IPS-NIHi11 (cell line): ENCODE measurements at regions not wholly inside any gene's neighbourhood (a gene's known extent, or its start where the extent isn't known, plus 50 kb on each side); places are given as distances from the start of the nearest gene placed in this dataset.

Experiments
- DNase-seq: peaks from one replicate; pipeline ENCODE4 v3.0.0; 2012; ENCODE audit warnings: mixed read lengths, low spot score

- no peak for DNase-seq
These were observed 177.4 kb upstream of the NECTIN1 start for GRCh38 chr11:119906376-119906775.

GRCh38 chr11:119905162-119905561 is 176.2 kb upstream of the NECTIN1 start:
- DNase-seq, result no peak

GRCh38 chr11:119904531-119905035 is 175.6 kb upstream of the NECTIN1 start:
- DNase-seq, result no peak

- DNase-seq, result no peak
These were observed 174.8 kb upstream of the NECTIN1 start for GRCh38 chr11:119903821-119904220.

GRCh38 chr11:119903389-119903788 is 174.4 kb upstream of the NECTIN1 start:
- DNase-seq, result no peak

GRCh38 chr11:119902656-119903231 is 173.7 kb upstream of the NECTIN1 start:
- no peak for DNase-seq

- DNase-seq, result no peak
These were observed 172.9 kb upstream of the NECTIN1 start for GRCh38 chr11:119901657-119902577.

GRCh38 chr11:119899997-119900396 is 171.0 kb upstream of the NECTIN1 start:
- DNase-seq, result no peak

GRCh38 chr11:119897576-119897975 is 168.6 kb upstream of the NECTIN1 start:
- no peak for DNase-seq

- no peak for DNase-seq
These were observed 168.0 kb upstream of the NECTIN1 start for GRCh38 chr11:119897046-119897440.

GRCh38 chr11:119896387-119897045 is 167.5 kb upstream of the NECTIN1 start:
- no peak for DNase-seq

GRCh38 chr11:119895981-119896380 is 167.0 kb upstream of the NECTIN1 start:
- no peak for DNase-seq

GRCh38 chr11:119894916-119895315 is 165.9 kb upstream of the NECTIN1 start:
- DNase-seq, result no peak

- no peak for DNase-seq
These were observed 163.4 kb upstream of the NECTIN1 start for GRCh38 chr11:119892311-119892808.

- DNase-seq, result no peak
These were observed 162.2 kb upstream of the NECTIN1 start for GRCh38 chr11:119891055-119891768.

- no peak for DNase-seq
These were observed 161.5 kb upstream of the NECTIN1 start for GRCh38 chr11:119890466-119890865.

- no peak for DNase-seq
These were observed 160.8 kb upstream of the NECTIN1 start for GRCh38 chr11:119889728-119890280.

GRCh38 chr11:119889111-119889510 is 160.1 kb upstream of the NECTIN1 start:
- no peak for DNase-seq

GRCh38 chr11:119888119-119888518 is 159.1 kb upstream of the NECTIN1 start:
- DNase-seq, result no peak

- no peak for DNase-seq
These were observed 157.7 kb upstream of the NECTIN1 start for GRCh38 chr11:119886667-119887230.

GRCh38 chr11:119885861-119886567 is 157.0 kb upstream of the NECTIN1 start:
- no peak for DNase-seq
